ENCODE measurements at regions not wholly inside any gene's neighbourhood (a gene's known extent, or its start where the extent isn't known, plus 50 kb on each side); places are given as distances from the start of the nearest gene placed in this dataset.

DNA sequence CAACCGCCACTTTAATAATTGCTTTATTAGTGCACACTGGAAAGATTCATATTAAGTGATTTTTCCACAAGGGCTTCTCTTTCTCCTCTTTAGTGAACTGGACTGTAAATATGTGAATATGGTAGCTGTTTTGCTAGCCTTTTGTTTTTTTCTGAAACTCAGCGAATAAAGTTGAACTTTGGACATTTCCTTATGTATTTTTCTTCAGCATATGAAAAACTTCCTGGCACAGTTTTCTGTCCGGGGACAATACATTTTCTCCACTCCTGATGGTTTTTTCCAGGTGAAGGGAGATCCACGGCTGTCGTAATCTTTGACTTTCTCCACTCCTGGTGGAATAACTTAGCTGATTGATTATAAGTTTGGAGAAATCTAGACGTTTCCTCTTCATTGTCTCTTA is 457.4 kb upstream of the FAT1 start:
- TF ChIP-seq, protein P1, sequence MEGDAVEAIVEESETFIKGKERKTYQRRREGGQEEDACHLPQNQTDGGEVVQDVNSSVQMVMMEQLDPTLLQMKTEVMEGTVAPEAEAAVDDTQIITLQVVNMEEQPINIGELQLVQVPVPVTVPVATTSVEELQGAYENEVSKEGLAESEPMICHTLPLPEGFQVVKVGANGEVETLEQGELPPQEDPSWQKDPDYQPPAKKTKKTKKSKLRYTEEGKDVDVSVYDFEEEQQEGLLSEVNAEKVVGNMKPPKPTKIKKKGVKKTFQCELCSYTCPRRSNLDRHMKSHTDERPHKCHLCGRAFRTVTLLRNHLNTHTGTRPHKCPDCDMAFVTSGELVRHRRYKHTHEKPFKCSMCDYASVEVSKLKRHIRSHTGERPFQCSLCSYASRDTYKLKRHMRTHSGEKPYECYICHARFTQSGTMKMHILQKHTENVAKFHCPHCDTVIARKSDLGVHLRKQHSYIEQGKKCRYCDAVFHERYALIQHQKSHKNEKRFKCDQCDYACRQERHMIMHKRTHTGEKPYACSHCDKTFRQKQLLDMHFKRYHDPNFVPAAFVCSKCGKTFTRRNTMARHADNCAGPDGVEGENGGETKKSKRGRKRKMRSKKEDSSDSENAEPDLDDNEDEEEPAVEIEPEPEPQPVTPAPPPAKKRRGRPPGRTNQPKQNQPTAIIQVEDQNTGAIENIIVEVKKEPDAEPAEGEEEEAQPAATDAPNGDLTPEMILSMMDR (IDR thresholded peaks at IDR 0.05; ENCODE audit: insufficient read depth, low read length) = no peak
- TF ChIP-seq POLR2AphosphoS5 (IDR thresholded peaks at IDR 0.05; ENCODE audit: low read depth) (no peak), GABPA (IDR thresholded peaks at IDR 0.05; ENCODE audit: low read depth) (no peak)
